ENCODE measurements at regions not wholly inside any gene's neighbourhood (a gene's known extent, or its start where the extent isn't known, plus 50 kb on each side); places are given as distances from the start of the nearest gene placed in this dataset.
"Not testable (repeated sequence)": the region's sequence is repeated elsewhere in the genome, so short reads cannot be mapped to it uniquely, and the experiment has no call there.

DNA sequence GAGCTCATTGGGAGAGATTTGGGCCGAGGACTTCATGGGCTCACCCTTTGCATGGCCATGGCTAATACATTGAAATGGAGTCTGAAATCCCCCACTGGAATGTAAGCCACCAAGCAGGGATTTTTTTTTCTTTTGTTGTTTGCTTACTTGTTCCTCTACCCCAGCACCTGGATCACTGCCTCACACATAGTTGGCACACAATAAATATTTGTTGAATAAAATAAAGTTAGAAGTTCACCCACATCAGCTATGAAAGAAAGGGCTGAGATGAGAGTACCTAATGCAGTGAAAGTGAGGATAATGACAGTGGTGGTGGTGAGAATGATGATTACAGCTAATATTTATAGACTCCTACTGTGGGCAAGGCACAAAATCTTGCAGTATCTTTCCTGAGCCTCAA is 98.1 kb upstream of the ANXA1 start:
- no peak for DNase-seq

DNA sequence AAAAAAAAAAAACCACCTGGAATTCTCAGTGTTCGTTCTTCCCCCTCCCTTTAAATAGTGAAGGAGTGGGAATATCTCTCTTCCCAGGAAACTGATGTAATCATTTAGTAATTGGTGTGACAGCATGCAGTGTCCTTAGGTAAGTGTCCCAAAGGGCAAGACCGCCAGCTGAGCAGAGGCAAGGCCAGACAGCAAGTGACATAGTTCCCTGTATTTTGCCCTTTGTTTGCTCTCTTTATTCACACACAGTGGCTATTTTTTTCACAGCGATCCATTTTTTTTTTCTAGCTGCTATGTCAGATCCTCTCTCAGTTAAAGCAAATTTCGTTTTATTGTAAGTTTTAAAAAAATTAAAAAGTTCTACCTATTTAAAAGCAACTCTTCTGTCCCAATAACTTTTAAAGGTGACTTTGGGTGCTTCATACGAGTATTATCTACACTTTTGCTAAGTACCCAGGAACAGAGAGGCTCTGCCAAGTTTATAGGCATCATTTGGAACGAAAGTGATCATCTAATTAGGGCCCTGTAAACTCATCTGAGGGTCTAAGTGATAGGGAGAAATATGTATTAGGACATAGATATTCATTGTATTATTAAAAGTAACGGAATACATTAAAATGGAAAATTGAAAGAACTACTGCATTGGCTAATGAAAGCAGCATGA is 98.2 kb upstream of the ALDH1A1 start:
- DNase-seq: no peak

DNA sequence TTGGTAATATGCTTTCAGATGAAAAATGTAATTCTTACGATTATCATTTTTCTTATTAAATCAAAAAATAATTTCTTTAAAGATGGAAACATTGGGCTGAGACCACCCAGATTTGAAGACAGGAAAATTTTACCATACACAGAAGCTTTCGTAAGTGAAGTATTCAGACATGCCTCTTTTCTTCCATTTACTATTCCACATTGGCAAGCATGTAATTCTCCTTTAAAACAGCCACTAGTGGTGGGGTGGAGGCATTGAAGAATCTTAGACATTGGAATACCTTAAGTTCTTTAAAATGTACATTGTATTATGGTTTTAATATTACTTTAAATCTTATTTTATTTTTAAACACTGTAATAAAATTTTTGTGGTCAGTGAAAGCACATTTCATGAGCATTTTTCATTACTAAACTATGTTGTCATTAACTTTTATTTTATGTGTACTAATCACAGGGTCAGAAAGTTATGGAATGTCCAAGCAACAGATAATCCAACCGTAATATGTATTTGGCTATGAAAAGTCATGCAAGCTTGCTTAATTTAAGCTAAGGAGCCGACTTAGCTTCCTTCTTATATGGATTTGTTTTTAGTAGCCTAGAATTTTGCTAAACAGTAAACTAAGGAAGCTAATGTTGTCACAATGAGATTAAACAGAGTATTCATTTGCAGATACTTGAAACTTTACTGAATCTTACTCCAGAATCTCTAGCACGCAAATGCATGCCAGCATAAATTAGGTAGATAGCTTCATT is 97.4 kb upstream of the ALDH1A1 start:
- DNase-seq: peak; percentile 35

DNA sequence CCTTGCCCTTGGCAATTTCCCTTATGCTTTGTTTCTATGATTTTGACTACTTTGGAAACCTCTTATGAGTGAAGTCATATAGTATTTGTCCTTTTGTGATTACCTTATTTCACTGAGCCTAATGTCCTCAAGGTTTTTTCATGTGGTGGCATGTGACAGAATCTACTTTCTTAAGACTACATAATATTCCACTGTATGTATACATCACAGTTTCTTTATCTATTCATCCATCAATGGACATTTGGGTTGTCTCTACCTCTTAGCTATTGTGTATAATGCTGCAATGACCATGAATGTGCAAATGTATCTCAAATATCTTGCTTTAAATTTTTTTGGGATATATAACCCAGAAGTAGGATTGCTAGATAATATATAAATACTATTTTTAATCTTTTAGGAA is 96.4 kb upstream of the ALDH1A1 start:
- DNase-seq: no peak

DNA sequence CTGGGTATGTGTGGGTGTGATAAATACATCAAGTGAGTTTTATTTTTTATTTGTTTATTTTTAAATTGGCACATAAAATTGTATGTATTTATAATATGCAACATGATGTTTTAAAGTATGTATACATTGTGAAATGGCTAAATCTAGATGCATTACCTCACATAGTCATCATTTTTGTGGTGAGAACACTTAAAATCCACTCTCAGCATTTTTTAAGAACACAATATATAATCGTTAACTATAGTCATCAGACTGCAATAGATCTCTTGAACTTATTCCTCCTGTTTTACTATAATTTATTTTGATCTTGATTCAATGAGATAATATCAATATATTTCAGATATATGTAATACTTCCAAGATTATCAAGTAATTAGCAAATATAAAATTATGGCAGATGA is 93.9 kb upstream of the ALDH1A1 start:
- DNase-seq: no peak

DNA sequence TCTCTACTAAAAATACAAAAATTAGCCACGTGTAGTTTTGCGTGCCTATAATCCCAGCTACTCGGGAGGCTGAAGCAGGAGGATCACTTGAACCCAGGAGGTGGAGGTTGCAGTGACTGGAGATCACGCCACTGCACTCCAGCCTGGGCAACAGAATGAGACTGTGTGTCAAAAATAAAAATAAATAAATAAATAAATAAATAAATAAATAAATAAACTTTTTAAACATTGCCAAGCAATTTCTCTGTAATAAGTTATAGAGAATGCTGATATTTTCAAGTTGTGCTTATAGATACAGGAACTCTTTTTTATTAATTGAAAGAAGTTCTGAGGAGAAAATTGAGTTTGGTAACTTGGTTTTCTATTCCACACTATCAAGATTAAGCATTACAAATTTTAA is 91.9 kb upstream of the ALDH1A1 start:
- DNase-seq: not testable (repeated sequence)

DNA sequence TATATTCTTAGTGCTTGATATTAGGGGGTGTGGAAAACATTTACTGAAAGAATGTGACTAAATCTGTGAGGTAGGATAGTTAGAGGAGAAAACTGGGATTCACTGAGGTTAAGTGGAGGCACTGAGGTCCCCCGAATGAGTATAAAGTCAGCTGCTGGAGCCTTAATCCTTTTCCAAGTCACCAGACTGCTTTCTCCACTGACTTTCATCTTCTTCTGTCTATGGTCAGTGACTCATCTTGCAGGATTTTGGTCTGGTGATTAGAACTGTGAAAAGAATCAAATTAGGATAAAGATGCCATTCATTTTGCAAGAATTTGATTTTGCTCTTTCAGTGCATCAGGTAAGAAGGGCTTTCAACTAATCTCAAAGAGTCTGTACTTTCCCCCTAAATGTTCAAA is 89.3 kb upstream of the ALDH1A1 start:
- DNase-seq: peak; percentile 13

DNA sequence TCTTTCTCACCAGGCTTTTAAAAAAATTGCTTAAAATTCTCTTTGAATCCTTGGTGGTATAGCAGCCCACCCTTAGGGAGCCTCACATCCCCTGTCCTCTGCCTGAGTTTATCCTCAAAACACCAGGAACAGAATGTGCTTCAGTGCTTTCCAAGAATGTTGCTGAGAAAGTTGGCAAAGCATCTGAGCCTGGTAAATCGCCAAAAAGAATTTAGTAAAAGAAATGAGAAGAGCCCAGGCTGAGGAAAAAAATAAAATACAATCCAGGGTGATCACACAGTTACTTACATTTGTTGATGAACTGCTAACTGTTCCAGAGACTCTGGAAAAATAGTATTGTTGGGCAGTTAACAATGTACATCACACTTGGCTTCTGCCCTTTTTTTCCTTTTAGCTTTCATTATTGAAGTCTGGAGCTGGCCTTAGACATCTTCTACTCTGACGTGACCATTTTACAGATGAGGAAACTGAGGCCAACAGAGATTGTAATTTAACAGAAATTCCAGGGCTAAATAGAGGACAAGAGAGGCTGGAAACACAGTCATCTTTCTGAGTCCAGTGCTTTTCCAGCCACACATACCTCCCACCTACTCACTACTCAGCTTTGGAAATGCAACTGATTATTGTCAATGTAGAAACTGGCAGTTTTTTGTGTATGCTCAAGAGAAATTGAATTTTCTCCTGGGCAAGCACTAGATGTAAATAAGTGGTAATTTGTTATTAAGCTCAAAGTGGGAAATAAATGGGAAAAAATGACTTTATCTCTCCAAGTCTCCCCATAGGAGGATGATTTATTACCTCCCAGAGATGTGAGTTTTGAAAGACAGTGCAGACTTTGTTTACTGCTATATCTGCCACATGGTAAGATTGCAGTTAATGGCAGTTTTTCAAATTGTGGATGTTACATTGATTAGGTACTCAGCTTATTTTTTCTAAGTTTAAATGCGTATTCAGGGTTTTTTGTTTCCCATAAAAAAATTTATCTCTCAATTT is 86.7 kb upstream of the ALDH1A1 start:
- peak; percentile 33 for DNase-seq

DNA sequence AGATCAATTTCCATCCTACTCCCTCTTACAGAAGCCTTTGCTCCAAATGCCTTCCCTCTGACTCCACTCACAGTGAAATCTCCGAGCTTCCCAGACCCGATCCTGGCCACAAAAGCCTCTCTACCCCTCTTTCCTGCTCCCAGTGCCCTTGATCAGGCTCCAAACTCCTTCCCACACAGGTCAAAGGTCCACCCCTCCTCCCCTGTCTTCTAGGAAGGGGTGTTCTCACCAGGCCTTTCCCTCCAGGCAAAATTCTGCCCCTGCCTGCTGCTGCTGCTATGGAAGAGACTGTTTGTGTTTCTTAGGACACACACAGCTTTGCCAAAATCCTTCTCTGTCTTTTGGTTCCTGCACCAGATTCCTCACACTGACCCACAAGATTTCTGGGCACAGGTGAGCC is 85.8 kb upstream of the ALDH1A1 start:
- peak; percentile 6 for DNase-seq

DNA sequence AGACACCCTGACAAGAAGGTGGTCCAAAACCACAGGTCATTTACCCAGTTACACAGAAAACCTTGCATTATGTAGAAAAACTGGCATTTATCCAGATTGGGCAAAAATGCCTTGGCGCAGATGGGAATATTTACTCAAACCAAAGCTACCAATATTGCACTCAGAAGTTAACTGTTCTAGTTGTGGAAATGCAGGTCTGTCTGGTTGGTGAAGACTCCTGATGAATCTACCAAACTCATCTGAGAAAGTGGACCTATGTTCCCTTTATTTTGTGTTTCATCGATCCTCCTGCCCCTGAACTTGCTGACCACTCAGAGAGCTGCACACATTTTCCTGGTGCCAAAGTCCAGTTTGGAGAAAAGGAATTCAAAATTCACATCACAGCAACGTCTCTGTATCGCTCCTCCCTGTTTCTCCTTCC is 85.2 kb upstream of the ALDH1A1 start:
- no peak for DNase-seq

DNA sequence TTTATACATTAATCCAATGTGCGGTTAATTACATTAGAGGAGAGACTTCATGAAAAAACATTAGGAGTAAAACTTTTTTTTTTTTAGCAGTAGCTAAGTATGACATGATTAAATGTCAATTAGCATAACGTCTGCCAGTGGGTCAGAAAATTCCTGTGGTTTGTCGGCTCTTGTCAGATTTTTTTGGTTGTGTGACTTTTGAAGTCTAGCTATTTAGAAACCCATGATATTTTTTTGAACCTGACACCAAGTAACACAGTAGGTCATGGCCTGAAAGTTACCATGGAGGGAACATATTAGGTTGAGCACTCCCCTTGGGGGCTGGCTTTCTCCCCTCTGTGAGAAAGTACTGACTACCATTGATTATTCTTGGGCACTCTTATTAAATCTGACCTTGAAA is 84.8 kb upstream of the ALDH1A1 start:
- peak; percentile 47 for DNase-seq

DNA sequence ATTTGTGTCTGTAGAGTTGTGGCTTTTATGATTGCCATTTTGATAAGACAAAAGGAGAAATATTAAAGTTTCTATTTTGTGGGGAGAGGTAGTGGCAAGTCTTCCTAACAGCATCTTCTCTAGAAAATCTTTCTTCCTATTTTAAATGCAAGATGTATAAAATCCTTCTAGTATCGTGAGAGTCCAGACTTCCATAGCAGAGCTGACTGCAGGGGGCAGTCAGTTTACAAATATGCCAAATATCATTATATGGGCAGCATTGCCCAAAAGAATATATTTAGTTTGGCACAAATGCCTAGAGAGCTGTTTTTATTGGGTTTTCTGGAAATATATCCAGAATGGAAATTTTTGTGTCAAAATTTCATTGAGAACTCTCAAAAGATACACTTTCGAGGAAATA is 82.1 kb upstream of the ALDH1A1 start:
- no peak for DNase-seq

DNA sequence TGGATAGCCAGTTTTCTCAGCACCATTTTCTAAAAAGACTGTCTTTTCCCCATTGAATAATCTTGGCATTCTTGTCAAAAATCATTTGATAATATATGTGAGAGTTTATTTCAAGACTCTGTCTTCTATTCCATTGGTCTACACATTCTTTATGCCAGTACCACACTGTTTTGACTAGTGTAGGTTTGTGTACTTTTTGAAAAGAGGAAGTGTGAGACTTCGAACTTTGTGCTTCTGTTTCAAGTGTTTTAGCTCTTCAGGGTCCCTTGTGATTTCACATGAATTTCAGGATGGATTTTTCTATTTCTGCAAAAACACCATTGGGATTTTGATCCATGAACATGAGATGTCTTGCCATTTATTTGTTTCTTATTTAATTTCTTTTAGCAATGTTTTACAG is 78.5 kb upstream of the ALDH1A1 start:
- DNase-seq: no peak

DNA sequence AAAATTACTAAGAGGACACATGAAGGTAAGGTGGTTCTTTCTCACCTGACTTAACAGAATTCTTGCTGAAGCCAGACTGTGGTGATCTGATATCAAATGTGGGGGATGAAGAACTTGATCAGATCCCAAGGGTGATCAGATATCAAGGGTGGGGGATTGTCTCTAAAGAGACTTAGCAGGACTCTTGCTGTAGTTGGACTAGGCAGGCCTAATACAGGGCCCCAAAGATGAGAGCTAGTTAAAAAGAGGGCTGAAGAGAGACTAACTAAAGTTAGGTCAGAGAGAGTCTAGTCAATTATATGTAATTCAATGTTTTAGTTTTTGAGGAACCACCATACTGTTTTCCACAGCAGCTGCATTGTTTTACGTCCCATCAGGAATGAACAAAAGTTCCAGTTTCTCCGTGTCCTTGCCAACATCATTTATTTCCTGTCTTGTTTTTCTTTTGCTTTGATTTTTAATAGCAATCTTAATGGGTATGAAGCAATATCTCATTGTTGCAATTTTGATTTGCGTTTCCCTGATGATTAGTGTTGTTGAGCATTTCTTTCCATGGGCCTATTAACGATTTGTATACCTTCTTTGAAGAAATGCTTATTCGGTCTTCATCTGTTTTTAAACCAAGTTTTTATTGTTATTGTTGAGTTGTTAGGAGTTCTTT is 77.6 kb upstream of the ALDH1A1 start:
- DNase-seq: no peak

DNA sequence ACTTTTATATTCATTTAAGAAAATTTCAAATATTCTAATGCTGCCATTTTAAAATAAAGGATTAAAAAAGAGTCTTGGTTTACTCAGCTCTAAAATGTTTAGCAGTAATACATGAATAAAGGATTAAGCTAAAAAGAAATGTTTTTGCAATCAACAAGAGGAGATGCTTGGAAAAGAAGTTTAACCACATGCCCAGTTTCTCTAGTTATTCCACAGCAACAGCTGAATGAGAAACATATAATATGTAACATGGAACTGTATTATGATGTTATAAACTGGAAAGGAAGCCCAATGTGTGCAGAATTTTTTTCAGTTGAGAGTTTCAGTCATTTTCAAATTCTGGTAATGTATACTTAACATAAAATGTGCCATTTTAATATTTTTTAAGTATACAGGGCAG is 76.5 kb upstream of the ALDH1A1 start:
- no peak for DNase-seq

DNA sequence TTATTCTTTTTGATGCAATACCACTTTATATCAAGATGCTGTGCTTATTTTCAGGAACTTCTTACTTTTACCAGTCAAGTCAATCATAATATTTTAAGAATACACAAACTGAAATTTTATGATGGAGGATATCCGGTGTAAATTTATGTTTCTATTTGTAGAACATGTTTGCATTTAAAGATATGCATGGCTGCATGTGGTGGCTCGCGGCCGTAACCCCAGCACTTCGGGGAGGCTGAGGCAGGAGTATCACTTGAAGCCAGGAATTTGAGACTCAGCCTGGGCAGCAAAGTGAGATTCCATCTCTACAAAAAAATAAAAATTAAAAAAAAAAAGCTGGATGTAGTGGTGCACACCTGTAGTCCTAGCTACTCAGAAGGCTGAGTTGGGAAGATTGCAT is 73.5 kb upstream of the ALDH1A1 start:
- no peak for DNase-seq

DNA sequence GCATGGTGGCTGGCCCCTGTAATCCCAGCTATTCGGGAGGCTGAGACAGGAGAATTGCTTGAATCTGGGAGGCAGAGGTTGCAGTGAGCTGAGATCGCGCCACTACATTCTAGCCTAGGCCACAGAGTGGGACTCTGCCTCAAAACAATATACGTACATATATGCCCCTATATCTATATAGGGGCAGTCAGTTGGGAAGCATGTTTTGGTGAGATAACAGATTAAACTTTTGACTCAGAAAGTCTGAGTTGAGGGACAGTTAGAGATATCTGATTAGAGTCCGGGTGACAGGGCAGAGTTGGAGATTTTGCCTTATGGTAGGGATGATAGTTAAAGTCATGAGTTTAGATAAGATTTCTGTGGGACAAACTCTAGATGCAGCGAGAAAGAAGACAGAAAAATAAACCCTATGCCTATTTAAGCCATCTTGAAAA is 71.8 kb upstream of the ALDH1A1 start:
- no peak for DNase-seq

DNA sequence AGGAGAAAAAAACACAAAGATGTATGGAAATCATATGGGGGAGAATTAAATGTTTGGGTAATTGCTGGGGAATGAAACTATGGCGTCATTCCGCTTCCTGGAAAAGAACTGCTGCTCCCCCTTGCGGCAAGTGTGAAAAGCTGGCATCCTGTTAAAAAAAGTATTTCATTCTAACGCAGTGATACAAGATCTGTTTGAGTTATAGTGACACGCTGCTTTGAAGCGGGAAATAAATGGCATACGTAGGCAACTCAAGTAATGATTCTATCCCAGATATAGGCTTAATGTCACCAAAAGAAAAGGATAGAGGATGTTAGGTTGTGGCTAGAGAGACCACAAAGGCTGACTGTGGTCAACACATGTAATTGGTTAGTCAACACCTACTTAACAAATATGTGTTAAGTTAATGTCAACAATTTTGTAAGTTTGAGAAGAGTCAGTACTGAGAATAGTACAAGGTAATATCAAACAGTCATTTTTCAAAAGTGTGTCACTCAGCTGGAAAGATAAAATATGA is 70.2 kb upstream of the ALDH1A1 start:
- peak; percentile 67 for DNase-seq

DNA sequence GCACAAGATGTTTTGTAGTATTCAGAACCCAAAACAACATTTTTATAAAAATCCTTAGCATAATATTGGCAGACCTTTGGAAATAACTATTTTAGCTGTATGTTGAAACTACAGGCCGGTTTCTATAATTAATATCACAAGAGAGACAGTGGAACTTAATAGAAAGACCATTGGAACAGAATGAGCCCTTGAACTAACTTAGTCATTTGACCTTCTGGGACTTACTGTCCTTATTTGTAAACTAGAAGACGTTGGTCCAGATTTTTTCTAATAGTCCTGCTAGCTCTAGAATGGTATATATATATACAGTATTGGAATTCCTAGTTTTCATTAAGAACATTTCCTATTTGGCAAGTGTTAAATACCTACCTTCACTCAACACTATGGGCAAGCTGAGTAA is 69.5 kb upstream of the ALDH1A1 start:
- DNase-seq: no peak

DNA sequence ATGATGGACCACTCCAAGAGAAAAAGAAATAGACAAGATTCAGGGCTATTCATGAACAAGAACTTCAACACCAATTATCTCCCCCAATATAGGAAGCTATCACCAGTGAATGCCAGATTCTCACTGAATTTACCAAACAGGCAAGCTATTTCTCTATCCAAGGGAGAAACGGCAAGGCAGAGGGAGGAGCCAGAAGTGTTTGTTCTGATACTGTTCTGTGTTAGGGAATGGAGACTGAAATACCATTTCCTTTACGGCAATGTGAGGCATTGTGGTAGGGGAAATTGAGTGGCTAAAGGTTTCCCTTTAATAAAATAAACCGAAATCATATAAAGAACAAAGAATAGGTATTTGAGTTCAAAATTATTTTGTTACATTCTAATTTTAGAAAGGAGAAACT is 68.0 kb upstream of the ALDH1A1 start:
- no peak for DNase-seq

DNA sequence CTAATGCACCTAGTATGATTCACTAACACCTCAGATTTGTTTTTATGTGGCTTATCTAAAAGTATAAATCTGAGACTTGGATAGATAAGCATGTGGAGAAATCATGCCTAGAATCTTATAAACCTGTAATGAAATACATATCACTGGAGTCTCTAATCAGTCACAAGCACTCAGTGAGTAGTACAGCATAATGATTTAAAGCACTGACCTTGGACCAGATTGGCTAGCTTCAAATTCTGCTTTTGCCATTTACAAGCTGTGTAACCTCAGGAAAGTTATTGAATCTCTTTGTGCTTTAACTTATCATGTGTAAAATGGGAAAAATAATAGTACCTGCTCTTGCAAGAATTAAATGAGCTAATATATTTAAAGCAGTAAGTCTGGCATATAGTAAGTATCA is 61.2 kb upstream of the ALDH1A1 start:
- DNase-seq: no peak

DNA sequence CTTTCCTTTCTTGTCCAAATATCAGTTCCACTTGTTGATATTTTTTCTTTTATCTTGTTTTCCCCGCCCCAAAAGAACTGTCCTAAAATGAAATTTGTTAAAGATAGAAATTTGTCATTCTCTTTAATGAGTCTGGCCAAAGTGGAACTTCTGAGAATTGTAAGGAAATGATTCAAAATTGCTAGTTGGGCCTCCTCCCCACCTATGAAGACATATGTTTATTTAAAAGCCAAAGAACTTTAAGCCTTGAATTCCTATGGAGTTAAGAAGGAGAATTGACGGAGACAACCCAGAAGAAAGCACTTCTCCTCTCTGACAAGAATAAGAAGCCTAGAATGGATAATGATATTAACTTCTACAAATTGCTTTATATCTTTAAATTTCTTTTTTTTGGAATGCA is 59.1 kb upstream of the ALDH1A1 start:
- DNase-seq: peak; percentile 8
